HFF-Myc (cell line): ENCODE measurements at regions not wholly inside any gene's neighbourhood (a gene's known extent, or its start where the extent isn't known, plus 50 kb on each side); places are given as distances from the start of the nearest gene placed in this dataset.
A peak's percentile ranks its signal among the peaks of the same experiment; 100 is the strongest.

ENCODE experiments used
- DNase-seq: peaks from one replicate; pipeline ENCODE4 v3.0.0-alpha.2; 2011; ENCODE audit warnings: low read depth; ENCODE audit errors: extremely low read depth
- H3K4me3 ChIP-seq: replicated peaks from 2 replicates; pipeline ENCODE4 v1.5.1; 2011; ENCODE audit warnings: low read depth, mild to moderate bottlenecking, control low read depth, low read length
- TF ChIP-seq, protein P1 (sequence below): IDR thresholded peaks from 2 replicates; pipeline ENCODE4 v1.5.1; 2012; ENCODE audit warnings: mild to moderate bottlenecking, low read depth, low read length, control low read depth; ENCODE audit errors: missing control alignments

DNA sequence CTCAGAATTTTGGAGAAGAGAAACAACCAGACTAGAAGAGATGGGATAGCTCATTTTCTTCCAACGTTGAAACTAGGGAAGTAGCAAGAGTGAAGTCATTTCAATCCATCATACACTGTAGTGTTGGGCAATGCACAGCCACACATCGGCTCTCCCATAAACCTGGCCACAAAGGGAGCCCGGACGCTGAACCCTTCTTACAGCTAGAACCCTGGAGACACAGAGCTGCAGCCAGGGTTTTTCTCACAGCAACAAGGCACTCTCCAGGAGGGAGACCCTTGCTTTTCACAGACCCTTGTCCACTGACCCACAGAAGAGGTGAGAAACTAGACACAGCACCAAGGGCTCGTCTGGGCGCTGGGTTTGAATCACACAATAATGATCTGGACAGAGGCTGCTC is 101.4 kb upstream of the FSTL4 start:
- DNase-seq: no peak
- TF ChIP-seq, protein P1, sequence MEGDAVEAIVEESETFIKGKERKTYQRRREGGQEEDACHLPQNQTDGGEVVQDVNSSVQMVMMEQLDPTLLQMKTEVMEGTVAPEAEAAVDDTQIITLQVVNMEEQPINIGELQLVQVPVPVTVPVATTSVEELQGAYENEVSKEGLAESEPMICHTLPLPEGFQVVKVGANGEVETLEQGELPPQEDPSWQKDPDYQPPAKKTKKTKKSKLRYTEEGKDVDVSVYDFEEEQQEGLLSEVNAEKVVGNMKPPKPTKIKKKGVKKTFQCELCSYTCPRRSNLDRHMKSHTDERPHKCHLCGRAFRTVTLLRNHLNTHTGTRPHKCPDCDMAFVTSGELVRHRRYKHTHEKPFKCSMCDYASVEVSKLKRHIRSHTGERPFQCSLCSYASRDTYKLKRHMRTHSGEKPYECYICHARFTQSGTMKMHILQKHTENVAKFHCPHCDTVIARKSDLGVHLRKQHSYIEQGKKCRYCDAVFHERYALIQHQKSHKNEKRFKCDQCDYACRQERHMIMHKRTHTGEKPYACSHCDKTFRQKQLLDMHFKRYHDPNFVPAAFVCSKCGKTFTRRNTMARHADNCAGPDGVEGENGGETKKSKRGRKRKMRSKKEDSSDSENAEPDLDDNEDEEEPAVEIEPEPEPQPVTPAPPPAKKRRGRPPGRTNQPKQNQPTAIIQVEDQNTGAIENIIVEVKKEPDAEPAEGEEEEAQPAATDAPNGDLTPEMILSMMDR: no peak
- no peak overlapping the region for H3K4me3 ChIP-seq

DNA sequence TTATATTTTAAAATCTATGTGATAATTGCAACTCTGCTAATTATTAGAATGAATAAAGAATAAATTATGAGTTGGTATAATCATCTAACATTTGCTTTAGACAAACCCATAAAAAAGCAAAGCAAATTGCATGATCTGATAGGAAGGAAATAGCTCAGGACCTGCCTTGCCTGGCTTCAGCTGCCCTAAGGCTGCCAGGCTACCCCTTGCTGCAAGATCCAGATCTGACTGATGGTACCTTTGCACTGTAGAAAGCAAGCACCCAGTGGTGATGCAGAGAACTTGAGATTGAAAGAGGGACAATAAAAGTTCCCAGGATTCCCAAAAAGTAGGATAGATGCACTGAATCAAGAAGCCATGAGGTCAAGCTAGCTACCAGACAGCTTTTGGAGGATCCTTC is 100.9 kb upstream of the FSTL4 start:
- H3K4me3 ChIP-seq: no peak overlapping the region
- no peak for DNase-seq
- TF ChIP-seq, protein P1: no peak

DNA sequence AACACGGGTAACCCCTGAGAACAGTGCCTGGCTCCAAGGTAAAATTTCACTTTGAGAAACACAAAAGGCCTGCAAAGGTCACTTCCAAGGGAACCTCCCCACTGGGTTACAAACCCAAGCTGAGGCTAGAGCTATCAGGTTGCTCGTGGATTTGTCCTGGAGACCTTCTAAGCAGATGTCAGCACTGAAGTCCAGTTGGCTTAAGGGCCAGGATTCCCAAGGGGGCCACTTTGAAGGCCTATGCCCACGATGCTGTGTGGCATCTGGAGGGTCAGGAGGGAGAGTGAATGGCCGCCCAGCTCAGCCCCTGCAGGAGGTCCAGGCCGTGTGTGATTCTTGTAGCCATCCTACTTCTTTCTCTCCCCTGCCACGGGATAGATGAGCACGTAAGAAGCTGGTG is 100.2 kb upstream of the FSTL4 start:
- TF ChIP-seq, protein P1: no peak
- no peak for DNase-seq
- no peak overlapping the region for H3K4me3 ChIP-seq

DNA sequence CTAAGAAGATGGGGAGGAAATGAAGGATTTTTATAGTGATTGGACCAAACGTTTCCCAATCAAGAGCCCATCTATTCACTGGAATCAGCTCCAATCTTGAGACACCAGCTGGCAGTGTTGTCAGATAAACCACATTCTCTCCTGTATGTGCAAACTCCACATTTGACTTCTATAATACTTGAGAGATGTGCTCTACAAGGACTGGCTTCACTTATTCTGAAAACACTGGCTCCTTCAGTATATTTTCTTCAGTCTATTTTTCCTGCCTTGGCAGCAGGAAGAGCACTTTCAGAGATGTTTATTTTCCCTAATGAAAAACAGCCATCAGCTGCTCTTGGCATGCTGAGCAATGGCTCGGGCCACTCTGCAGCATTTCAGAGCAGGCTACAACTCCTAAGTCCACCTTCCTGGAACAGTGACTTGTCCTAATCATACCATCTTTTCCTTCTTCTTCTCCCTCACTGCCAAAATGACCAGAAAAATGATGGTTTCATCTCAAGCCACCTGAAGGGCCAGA is 96.9 kb upstream of the FSTL4 start:
- TF ChIP-seq, protein P1: no peak
- no peak overlapping the region for H3K4me3 ChIP-seq
- DNase-seq: peak; percentile 38

DNA sequence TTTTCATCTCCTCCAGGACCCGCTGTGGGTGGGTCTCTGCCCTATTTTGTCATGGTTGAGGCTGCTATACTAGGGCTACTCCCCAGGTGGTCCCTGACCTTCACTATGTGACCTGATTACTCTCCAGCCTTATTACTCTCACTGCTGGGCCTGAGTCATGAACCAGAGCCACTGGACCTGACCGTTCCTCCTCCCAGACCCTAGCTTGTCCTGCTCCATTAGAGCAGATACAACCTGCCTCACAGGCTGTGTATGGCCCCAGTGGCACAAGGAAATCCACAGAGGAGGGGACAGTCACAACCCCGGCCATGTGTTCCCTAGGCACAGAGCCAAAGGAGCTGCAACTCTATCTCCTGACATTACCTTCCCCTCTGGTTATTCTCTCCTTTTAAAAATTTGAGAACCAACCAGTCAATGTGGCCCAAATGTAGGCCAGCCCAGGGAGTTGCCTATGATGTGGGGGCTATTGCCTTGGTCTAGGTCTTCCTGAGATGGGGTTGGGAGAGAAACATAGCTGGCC is 96.0 kb upstream of the FSTL4 start:
- TF ChIP-seq, protein P1: no peak
- DNase-seq: no peak
- H3K4me3 ChIP-seq: no peak overlapping the region

DNA sequence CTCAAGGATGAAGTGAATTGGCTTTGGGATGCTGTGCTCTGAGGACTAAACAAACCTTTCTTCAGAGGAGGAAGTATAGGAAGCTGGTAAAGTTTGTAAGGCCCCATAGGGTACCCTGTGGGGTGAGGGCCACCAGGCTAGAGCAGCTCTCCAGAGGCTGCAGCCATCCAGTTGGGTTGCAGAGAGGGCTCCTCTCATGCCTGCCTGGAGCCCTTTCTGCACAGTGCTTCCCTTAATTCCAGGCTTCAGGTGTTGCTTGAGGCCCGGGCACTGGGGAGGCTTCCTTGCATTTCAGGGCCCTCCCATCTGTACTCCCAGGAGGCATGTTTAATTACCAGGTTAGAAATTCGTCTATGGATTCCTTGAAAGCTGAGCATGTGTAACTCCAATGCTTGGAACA is 95.3 kb upstream of the FSTL4 start:
- H3K4me3 ChIP-seq: no peak overlapping the region
- TF ChIP-seq, protein P1: no peak
- no peak for DNase-seq
